ENCODE measurements at regions not wholly inside any gene's neighbourhood (a gene's known extent, or its start where the extent isn't known, plus 50 kb on each side); places are given as distances from the start of the nearest gene placed in this dataset.

- TF ChIP-seq, protein P1, sequence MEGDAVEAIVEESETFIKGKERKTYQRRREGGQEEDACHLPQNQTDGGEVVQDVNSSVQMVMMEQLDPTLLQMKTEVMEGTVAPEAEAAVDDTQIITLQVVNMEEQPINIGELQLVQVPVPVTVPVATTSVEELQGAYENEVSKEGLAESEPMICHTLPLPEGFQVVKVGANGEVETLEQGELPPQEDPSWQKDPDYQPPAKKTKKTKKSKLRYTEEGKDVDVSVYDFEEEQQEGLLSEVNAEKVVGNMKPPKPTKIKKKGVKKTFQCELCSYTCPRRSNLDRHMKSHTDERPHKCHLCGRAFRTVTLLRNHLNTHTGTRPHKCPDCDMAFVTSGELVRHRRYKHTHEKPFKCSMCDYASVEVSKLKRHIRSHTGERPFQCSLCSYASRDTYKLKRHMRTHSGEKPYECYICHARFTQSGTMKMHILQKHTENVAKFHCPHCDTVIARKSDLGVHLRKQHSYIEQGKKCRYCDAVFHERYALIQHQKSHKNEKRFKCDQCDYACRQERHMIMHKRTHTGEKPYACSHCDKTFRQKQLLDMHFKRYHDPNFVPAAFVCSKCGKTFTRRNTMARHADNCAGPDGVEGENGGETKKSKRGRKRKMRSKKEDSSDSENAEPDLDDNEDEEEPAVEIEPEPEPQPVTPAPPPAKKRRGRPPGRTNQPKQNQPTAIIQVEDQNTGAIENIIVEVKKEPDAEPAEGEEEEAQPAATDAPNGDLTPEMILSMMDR (IDR thresholded peaks at IDR 0.05), result no peak
- TF ChIP-seq POLR2A (IDR thresholded peaks at IDR 0.05), result no peak
These were observed 1822.6 kb downstream of the SUCLG1 start for GRCh38 chr2:82636402-82637020.

Data from breast epithelium (tissue), 3 donors.